ENCODE measurements at regions not wholly inside any gene's neighbourhood (a gene's known extent, or its start where the extent isn't known, plus 50 kb on each side); places are given as distances from the start of the nearest gene placed in this dataset.

- Histone ChIP-seq H3K36me3 (no peaks in the 10 kb centered on the region), H3K4me3 (no peak overlapping the region), H3K9me3 (no peaks in the 10 kb centered on the region), H3K4me1 (no peaks in the 10 kb centered on the region), H3K27ac (no peak overlapping the region), H3K27me3 (no peaks in the 10 kb centered on the region)
- DNase-seq (no peak), ATAC-seq (no peak)
- TF ChIP-seq CTCF (IDR thresholded peaks at IDR 0.05 in 4 of 5, conservative IDR thresholded peaks at IDR 0.05 in 1 of 5), result no peak
- TF ChIP-seq POLR2A (IDR thresholded peaks at IDR 0.05), result no peak
- in situ Hi-C loops (cut with MboI; ENCODE audit: low sequenced_read_pairs in 4 of 4), result no loop called here
- intact Hi-C loops (cut with DNase I; ENCODE audit: low total_unique reads), result no loop called here
Observed at GRCh38 chr5:58149345-58149744, 310.5 kb downstream of the PLK2 start.

- in situ Hi-C loops (cut with MboI; ENCODE audit: low sequenced_read_pairs in 4 of 4) (no loop called here), intact Hi-C loops (cut with DNase I; ENCODE audit: low total_unique reads) (no loop called here)
- Histone ChIP-seq H3K4me3 (no peak overlapping the region), H3K27ac (no peak overlapping the region), H3K4me1 (no peaks in the 10 kb centered on the region), H3K9me3 (no peaks in the 10 kb centered on the region), H3K27me3 (no peaks in the 10 kb centered on the region), H3K36me3 (no peaks in the 10 kb centered on the region)
- TF ChIP-seq POLR2A (IDR thresholded peaks at IDR 0.05) (no peak), CTCF (IDR thresholded peaks at IDR 0.05 in 4 of 5, conservative IDR thresholded peaks at IDR 0.05 in 1 of 5) (no peak)
- ATAC-seq (no peak), DNase-seq (no peak)
Observed at GRCh38 chr5:58148254-58148775, 311.6 kb downstream of the PLK2 start.

GRCh38 chr5:58145397-58145934 lies 314.4 kb downstream of the PLK2 start:
- Histone ChIP-seq H3K4me3 (no peak overlapping the region), H3K9me3 (no peaks in the 10 kb centered on the region), H3K27ac (no peak overlapping the region), H3K4me1 (no peaks in the 10 kb centered on the region), H3K27me3 (no peaks in the 10 kb centered on the region), H3K36me3 (no peaks in the 10 kb centered on the region)
- in situ Hi-C loops (cut with MboI; ENCODE audit: low sequenced_read_pairs in 4 of 4), result no loop called here
- ATAC-seq (no peak), DNase-seq (no peak)
- intact Hi-C loops (cut with DNase I; ENCODE audit: low total_unique reads), result no loop called here
- TF ChIP-seq POLR2A (IDR thresholded peaks at IDR 0.05) (no peak), CTCF (IDR thresholded peaks at IDR 0.05 in 4 of 5, conservative IDR thresholded peaks at IDR 0.05 in 1 of 5) (no peak)

GRCh38 chr5:58143727-58144126 lies 316.2 kb downstream of the PLK2 start:
- Histone ChIP-seq H3K9me3 (no peaks in the 10 kb centered on the region), H3K4me1 (no peaks in the 10 kb centered on the region), H3K27ac (no peak overlapping the region), H3K36me3 (no peaks in the 10 kb centered on the region), H3K4me3 (no peak overlapping the region), H3K27me3 (no peaks in the 10 kb centered on the region)
- intact Hi-C loops (cut with DNase I; ENCODE audit: low total_unique reads), result no loop called here
- in situ Hi-C loops (cut with MboI; ENCODE audit: low sequenced_read_pairs in 4 of 4), result no loop called here
- ATAC-seq (no peak), DNase-seq (no peak)
- TF ChIP-seq CTCF (IDR thresholded peaks at IDR 0.05 in 4 of 5, conservative IDR thresholded peaks at IDR 0.05 in 1 of 5), result no peak
- no peak for TF ChIP-seq POLR2A (IDR thresholded peaks at IDR 0.05)

GRCh38 chr5:58143181-58143580 lies 316.7 kb downstream of the PLK2 start:
- intact Hi-C loops (cut with DNase I; ENCODE audit: low total_unique reads), result no loop called here
- H3K27ac ChIP-seq, result no peak overlapping the region
- TF ChIP-seq CTCF (IDR thresholded peaks at IDR 0.05 in 4 of 5, conservative IDR thresholded peaks at IDR 0.05 in 1 of 5) (no peak), POLR2A (IDR thresholded peaks at IDR 0.05) (no peak)
- no peak for ATAC-seq
- H3K9me3 ChIP-seq, result no peaks in the 10 kb centered on the region
- H3K36me3 ChIP-seq, result no peaks in the 10 kb centered on the region
- no peaks in the 10 kb centered on the region for H3K27me3 ChIP-seq
- no peak overlapping the region for H3K4me3 ChIP-seq
- in situ Hi-C loops (cut with MboI; ENCODE audit: low sequenced_read_pairs in 4 of 4), result no loop called here
- H3K4me1 ChIP-seq, result no peaks in the 10 kb centered on the region
- DNase-seq, result no peak
